ENCODE measurements at regions not wholly inside any gene's neighbourhood (a gene's known extent, or its start where the extent isn't known, plus 50 kb on each side); places are given as distances from the start of the nearest gene placed in this dataset.

- peaks cover 2% of the 10 kb centered on the region for H3K36me3 ChIP-seq (ENCODE audit: control insufficient read depth, insufficient read depth, low read length)
- H3K27me3 ChIP-seq (ENCODE audit: control insufficient read depth, insufficient read depth, low read length): no peaks in the 10 kb centered on the region
- H3K4me3 ChIP-seq (ENCODE audit: low read length): no peak overlapping the region
- H3K27ac ChIP-seq (ENCODE audit: low read depth, low read length): no peak overlapping the region
- H3K4me1 ChIP-seq (ENCODE audit: control insufficient read depth, insufficient read depth, low read length): no peaks in the 10 kb centered on the region
- H3K9ac ChIP-seq (ENCODE audit: low read length): no peak overlapping the region
Measured at GRCh38 chr7:33721895-33722294, 183.4 kb upstream of the BMPER start.

GRCh38 chr7:33722383-33723101 lies 182.8 kb upstream of the BMPER start:
- no peak overlapping the region for H3K9ac ChIP-seq (ENCODE audit: low read length)
- H3K27me3 ChIP-seq (ENCODE audit: control insufficient read depth, insufficient read depth, low read length): no peaks in the 10 kb centered on the region
- no peaks in the 10 kb centered on the region for H3K4me1 ChIP-seq (ENCODE audit: control insufficient read depth, insufficient read depth, low read length)
- no peak overlapping the region for H3K4me3 ChIP-seq (ENCODE audit: low read length)
- no peak overlapping the region for H3K27ac ChIP-seq (ENCODE audit: low read depth, low read length)
- peaks cover 2% of the 10 kb centered on the region for H3K36me3 ChIP-seq (ENCODE audit: control insufficient read depth, insufficient read depth, low read length)

- H3K4me1 ChIP-seq (ENCODE audit: control insufficient read depth, insufficient read depth, low read length): no peaks in the 10 kb centered on the region
- H3K4me3 ChIP-seq (ENCODE audit: low read length): no peak overlapping the region
- H3K36me3 ChIP-seq (ENCODE audit: control insufficient read depth, insufficient read depth, low read length): peaks cover 2% of the 10 kb centered on the region
- H3K9ac ChIP-seq (ENCODE audit: low read length): no peak overlapping the region
- H3K27me3 ChIP-seq (ENCODE audit: control insufficient read depth, insufficient read depth, low read length): no peaks in the 10 kb centered on the region
- no peak overlapping the region for H3K27ac ChIP-seq (ENCODE audit: low read depth, low read length)
Measured at GRCh38 chr7:33724201-33724600, 181.1 kb upstream of the BMPER start.

- no peak overlapping the region for H3K4me3 ChIP-seq (ENCODE audit: low read length)
- no peaks in the 10 kb centered on the region for H3K4me1 ChIP-seq (ENCODE audit: control insufficient read depth, insufficient read depth, low read length)
- no peak overlapping the region for H3K27ac ChIP-seq (ENCODE audit: low read depth, low read length)
- peaks cover 2% of the 10 kb centered on the region for H3K36me3 ChIP-seq (ENCODE audit: control insufficient read depth, insufficient read depth, low read length)
- no peaks in the 10 kb centered on the region for H3K27me3 ChIP-seq (ENCODE audit: control insufficient read depth, insufficient read depth, low read length)
- no peak overlapping the region for H3K9ac ChIP-seq (ENCODE audit: low read length)
Measured at GRCh38 chr7:33725111-33726025, 180.0 kb upstream of the BMPER start.

- Histone ChIP-seq H3K4me1 (ENCODE audit: control insufficient read depth, insufficient read depth, low read length) (no peaks in the 10 kb centered on the region), H3K27ac (ENCODE audit: low read depth, low read length) (no peak overlapping the region), H3K4me3 (ENCODE audit: low read length) (no peak overlapping the region), H3K9ac (ENCODE audit: low read length) (no peak overlapping the region), H3K27me3 (ENCODE audit: control insufficient read depth, insufficient read depth, low read length) (no peaks in the 10 kb centered on the region), H3K36me3 (ENCODE audit: control insufficient read depth, insufficient read depth, low read length) (no peaks in the 10 kb centered on the region)
Measured at GRCh38 chr7:33726582-33726981, 178.8 kb upstream of the BMPER start.

- H3K27me3 ChIP-seq (ENCODE audit: control insufficient read depth, insufficient read depth, low read length): no peaks in the 10 kb centered on the region
- no peaks in the 10 kb centered on the region for H3K36me3 ChIP-seq (ENCODE audit: control insufficient read depth, insufficient read depth, low read length)
- no peaks in the 10 kb centered on the region for H3K4me1 ChIP-seq (ENCODE audit: control insufficient read depth, insufficient read depth, low read length)
- H3K9ac ChIP-seq (ENCODE audit: low read length): no peak overlapping the region
- no peak overlapping the region for H3K4me3 ChIP-seq (ENCODE audit: low read length)
- H3K27ac ChIP-seq (ENCODE audit: low read depth, low read length): no peak overlapping the region
Measured at GRCh38 chr7:33727315-33727714, 178.0 kb upstream of the BMPER start.

- Histone ChIP-seq H3K27ac (ENCODE audit: low read depth, low read length) (no peak overlapping the region), H3K36me3 (ENCODE audit: control insufficient read depth, insufficient read depth, low read length) (no peaks in the 10 kb centered on the region), H3K9ac (ENCODE audit: low read length) (no peak overlapping the region), H3K4me3 (ENCODE audit: low read length) (no peak overlapping the region), H3K27me3 (ENCODE audit: control insufficient read depth, insufficient read depth, low read length) (no peaks in the 10 kb centered on the region), H3K4me1 (ENCODE audit: control insufficient read depth, insufficient read depth, low read length) (no peaks in the 10 kb centered on the region)
Measured at GRCh38 chr7:33728873-33729551, 176.3 kb upstream of the BMPER start.

GRCh38 chr7:33729726-33730125 lies 175.6 kb upstream of the BMPER start:
- no peak overlapping the region for H3K27ac ChIP-seq (ENCODE audit: low read depth, low read length)

GRCh38 chr7:33730958-33731357 lies 174.4 kb upstream of the BMPER start:
- H3K9ac ChIP-seq (ENCODE audit: low read length): no peak overlapping the region
- H3K4me3 ChIP-seq (ENCODE audit: low read length): no peak overlapping the region
- no peaks in the 10 kb centered on the region for H3K36me3 ChIP-seq (ENCODE audit: control insufficient read depth, insufficient read depth, low read length)
- no peak overlapping the region for H3K27ac ChIP-seq (ENCODE audit: low read depth, low read length)
- no peaks in the 10 kb centered on the region for H3K27me3 ChIP-seq (ENCODE audit: control insufficient read depth, insufficient read depth, low read length)
- no peaks in the 10 kb centered on the region for H3K4me1 ChIP-seq (ENCODE audit: control insufficient read depth, insufficient read depth, low read length)

More at GRCh38 chr7:33729726-33730125, 175.6 kb upstream of the BMPER start:
- no peaks in the 10 kb centered on the region for H3K27me3 ChIP-seq (ENCODE audit: control insufficient read depth, insufficient read depth, low read length)
- H3K4me3 ChIP-seq (ENCODE audit: low read length): no peak overlapping the region
- H3K36me3 ChIP-seq (ENCODE audit: control insufficient read depth, insufficient read depth, low read length): no peaks in the 10 kb centered on the region
- H3K4me1 ChIP-seq (ENCODE audit: control insufficient read depth, insufficient read depth, low read length): no peaks in the 10 kb centered on the region
- no peak overlapping the region for H3K9ac ChIP-seq (ENCODE audit: low read length)

GRCh38 chr7:33731912-33732311 lies 173.4 kb upstream of the BMPER start:
- H3K27me3 ChIP-seq (ENCODE audit: control insufficient read depth, insufficient read depth, low read length): no peaks in the 10 kb centered on the region
- H3K27ac ChIP-seq (ENCODE audit: low read depth, low read length): no peak overlapping the region
- H3K9ac ChIP-seq (ENCODE audit: low read length): no peak overlapping the region
- H3K4me1 ChIP-seq (ENCODE audit: control insufficient read depth, insufficient read depth, low read length): no peaks in the 10 kb centered on the region
- no peaks in the 10 kb centered on the region for H3K36me3 ChIP-seq (ENCODE audit: control insufficient read depth, insufficient read depth, low read length)
- H3K4me3 ChIP-seq (ENCODE audit: low read length): no peak overlapping the region

- H3K9ac ChIP-seq (ENCODE audit: low read length): no peak overlapping the region
- H3K27ac ChIP-seq (ENCODE audit: low read depth, low read length): no peak overlapping the region
- H3K4me3 ChIP-seq (ENCODE audit: low read length): no peak overlapping the region
- H3K4me1 ChIP-seq (ENCODE audit: control insufficient read depth, insufficient read depth, low read length): no peaks in the 10 kb centered on the region
- H3K36me3 ChIP-seq (ENCODE audit: control insufficient read depth, insufficient read depth, low read length): no peaks in the 10 kb centered on the region
- no peaks in the 10 kb centered on the region for H3K27me3 ChIP-seq (ENCODE audit: control insufficient read depth, insufficient read depth, low read length)
Measured at GRCh38 chr7:33732462-33732861, 172.9 kb upstream of the BMPER start.

- Histone ChIP-seq H3K9ac (ENCODE audit: low read length) (no peak overlapping the region), H3K4me1 (ENCODE audit: control insufficient read depth, insufficient read depth, low read length) (no peaks in the 10 kb centered on the region), H3K27me3 (ENCODE audit: control insufficient read depth, insufficient read depth, low read length) (no peaks in the 10 kb centered on the region), H3K4me3 (ENCODE audit: low read length) (no peak overlapping the region), H3K27ac (ENCODE audit: low read depth, low read length) (no peak overlapping the region), H3K36me3 (ENCODE audit: control insufficient read depth, insufficient read depth, low read length) (no peaks in the 10 kb centered on the region)
Measured at GRCh38 chr7:33733870-33734650, 171.3 kb upstream of the BMPER start.

All from rectal smooth muscle tissue (tissue), 1 donor.